ENCODE measurements at regions not wholly inside any gene's neighbourhood (a gene's known extent, or its start where the extent isn't known, plus 50 kb on each side); places are given as distances from the start of the nearest gene placed in this dataset.
"Not testable (repeated sequence)": the region's sequence is repeated elsewhere in the genome, so short reads cannot be mapped to it uniquely, and the experiment has no call there.

- DNase-seq = no peak
- Histone ChIP-seq H3K4me3 (ENCODE audit: low read depth, low read length) (no peak overlapping the region), H3K4me1 (ENCODE audit: control insufficient read depth in 1 of 2, insufficient read depth in 2 of 2, low read length in 2 of 2) (no peaks in the 10 kb centered on the region), H3K79me1 (ENCODE audit: low read length) (no peaks in the 10 kb centered on the region), H3K9ac (ENCODE audit: low read length) (no peak overlapping the region), H2BK120ac (ENCODE audit: insufficient read depth, low read length, poor library complexity) (no peak overlapping the region), H4K91ac (ENCODE audit: low read depth, low read length) (no peak overlapping the region), H3K4me2 (ENCODE audit: low read length) (no peak overlapping the region), H4K8ac (ENCODE audit: low read depth, low read length) (no peak overlapping the region), H2AK5ac (ENCODE audit: low read length) (no peak overlapping the region), H2AFZ (ENCODE audit: insufficient read depth, low read length, poor library complexity) (no peak overlapping the region), H3K27ac (ENCODE audit: low read depth, low read length) (no peak overlapping the region), H3K14ac (ENCODE audit: low read length) (no peak overlapping the region), H3K4ac (ENCODE audit: low read depth, low read length) (no peak overlapping the region), H3K79me2 (ENCODE audit: control insufficient read depth, insufficient read depth, low read length, poor library complexity) (no peaks in the 10 kb centered on the region), H2BK5ac (ENCODE audit: low read depth, low read length, poor library complexity) (no peak overlapping the region), H4K12ac (ENCODE audit: low read depth, low read length) (no peak overlapping the region), H3K23ac (ENCODE audit: low read length) (no peak overlapping the region), H3K27me3 (ENCODE audit: insufficient read depth, low read length) (no peaks in the 10 kb centered on the region), H3K36me3 (ENCODE audit: control insufficient read depth in 1 of 2, insufficient read depth in 2 of 2, low read length in 2 of 2) (peaks cover 0 to 6% of the 10 kb centered on the region in 2 experiments), H3K9me3 (ENCODE audit: insufficient read depth, low read depth, low read length) (no peaks in the 10 kb centered on the region), H2BK12ac (ENCODE audit: low read length) (no peak overlapping the region), H3K18ac (ENCODE audit: low read length) (no peak overlapping the region)
- no CpG with 5 or more reads among the region's 7 CpGs for WGBS (ENCODE audit: extremely low coverage, insufficient coverage, insufficient read length)
These were observed 302.3 kb upstream of the RGS6 start for GRCh38 chr14:71629765-71630492.

- H3K27ac ChIP-seq (ENCODE audit: low read depth, low read length); H4K12ac ChIP-seq (ENCODE audit: low read depth, low read length); H3K18ac ChIP-seq (ENCODE audit: low read length); H3K36me3 ChIP-seq (ENCODE audit: control insufficient read depth in 1 of 2, insufficient read depth in 2 of 2, low read length in 2 of 2); H3K4ac ChIP-seq (ENCODE audit: low read depth, low read length); H3K14ac ChIP-seq (ENCODE audit: low read length); H3K27me3 ChIP-seq (ENCODE audit: insufficient read depth, low read length); H2AK5ac ChIP-seq (ENCODE audit: low read length); H2BK120ac ChIP-seq (ENCODE audit: insufficient read depth, low read length, poor library complexity); H3K9me3 ChIP-seq (ENCODE audit: insufficient read depth, low read depth, low read length); H4K8ac ChIP-seq (ENCODE audit: low read depth, low read length); H3K4me2 ChIP-seq (ENCODE audit: low read length); H3K4me1 ChIP-seq (ENCODE audit: control insufficient read depth in 1 of 2, insufficient read depth in 2 of 2, low read length in 2 of 2); H3K9ac ChIP-seq (ENCODE audit: low read length); H3K79me1 ChIP-seq (ENCODE audit: low read length); H4K91ac ChIP-seq (ENCODE audit: low read depth, low read length); H2BK5ac ChIP-seq (ENCODE audit: low read depth, low read length, poor library complexity); DNase-seq; H2AFZ ChIP-seq (ENCODE audit: insufficient read depth, low read length, poor library complexity); H3K4me3 ChIP-seq (ENCODE audit: low read depth, low read length); H2BK12ac ChIP-seq (ENCODE audit: low read length); H3K23ac ChIP-seq (ENCODE audit: low read length); H3K79me2 ChIP-seq (ENCODE audit: control insufficient read depth, insufficient read depth, low read length, poor library complexity): not testable (repeated sequence)
- no CpG with 5 or more reads among the region's 1 CpG for WGBS (ENCODE audit: extremely low coverage, insufficient coverage, insufficient read length)
These were observed 301.2 kb upstream of the RGS6 start for GRCh38 chr14:71631030-71631429.

- no peak overlapping the region for H2BK12ac ChIP-seq (ENCODE audit: low read length)
- H3K4me2 ChIP-seq (ENCODE audit: low read length) = no peak overlapping the region
- H3K36me3 ChIP-seq (ENCODE audit: control insufficient read depth in 1 of 2, insufficient read depth in 2 of 2, low read length in 2 of 2) = peaks cover 0 to 6% of the 10 kb centered on the region in 2 experiments
- H2AFZ ChIP-seq (ENCODE audit: insufficient read depth, low read length, poor library complexity) = no peak overlapping the region
- H3K9ac ChIP-seq (ENCODE audit: low read length) = no peak overlapping the region
- H3K14ac ChIP-seq (ENCODE audit: low read length) = no peak overlapping the region
- no peaks in the 10 kb centered on the region for H3K27me3 ChIP-seq (ENCODE audit: insufficient read depth, low read length)
- no peaks in the 10 kb centered on the region for H3K9me3 ChIP-seq (ENCODE audit: insufficient read depth, low read depth, low read length)
- H2BK120ac ChIP-seq (ENCODE audit: insufficient read depth, low read length, poor library complexity) = no peak overlapping the region
- no peaks in the 10 kb centered on the region for H3K79me2 ChIP-seq (ENCODE audit: control insufficient read depth, insufficient read depth, low read length, poor library complexity)
- H3K4me3 ChIP-seq (ENCODE audit: low read depth, low read length) = no peak overlapping the region
- WGBS (ENCODE audit: extremely low coverage, insufficient coverage, insufficient read length) = no CpG with 5 or more reads among the region's 4 CpGs
- no peak overlapping the region for H3K18ac ChIP-seq (ENCODE audit: low read length)
- no peak overlapping the region for H4K12ac ChIP-seq (ENCODE audit: low read depth, low read length)
- no peaks in the 10 kb centered on the region for H3K79me1 ChIP-seq (ENCODE audit: low read length)
- no peak overlapping the region for H2AK5ac ChIP-seq (ENCODE audit: low read length)
- no peak for DNase-seq
- H3K27ac ChIP-seq (ENCODE audit: low read depth, low read length) = no peak overlapping the region
- no peak overlapping the region for H4K8ac ChIP-seq (ENCODE audit: low read depth, low read length)
- H2BK5ac ChIP-seq (ENCODE audit: low read depth, low read length, poor library complexity) = no peak overlapping the region
- H3K23ac ChIP-seq (ENCODE audit: low read length) = no peak overlapping the region
- no peaks in the 10 kb centered on the region for H3K4me1 ChIP-seq (ENCODE audit: control insufficient read depth in 1 of 2, insufficient read depth in 2 of 2, low read length in 2 of 2)
- H4K91ac ChIP-seq (ENCODE audit: low read depth, low read length) = no peak overlapping the region
- no peak overlapping the region for H3K4ac ChIP-seq (ENCODE audit: low read depth, low read length)
These were observed 299.7 kb upstream of the RGS6 start for GRCh38 chr14:71632440-71632946.

GRCh38 chr14:71636076-71636475 lies 296.2 kb upstream of the RGS6 start:
- Histone ChIP-seq H2AK5ac (ENCODE audit: low read length) (no peak overlapping the region), H3K4me2 (ENCODE audit: low read length) (no peak overlapping the region), H3K4me3 (ENCODE audit: low read depth, low read length) (no peak overlapping the region), H2BK12ac (ENCODE audit: low read length) (no peak overlapping the region), H2AFZ (ENCODE audit: insufficient read depth, low read length, poor library complexity) (no peak overlapping the region), H3K79me2 (ENCODE audit: control insufficient read depth, insufficient read depth, low read length, poor library complexity) (no peaks in the 10 kb centered on the region), H3K27ac (ENCODE audit: low read depth, low read length) (no peak overlapping the region), H3K27me3 (ENCODE audit: insufficient read depth, low read length) (no peaks in the 10 kb centered on the region), H4K8ac (ENCODE audit: low read depth, low read length) (no peak overlapping the region), H4K91ac (ENCODE audit: low read depth, low read length) (no peak overlapping the region), H3K9me3 (ENCODE audit: insufficient read depth, low read depth, low read length) (no peaks in the 10 kb centered on the region), H3K4me1 (ENCODE audit: control insufficient read depth in 1 of 2, insufficient read depth in 2 of 2, low read length in 2 of 2) (no peaks in the 10 kb centered on the region), H3K9ac (ENCODE audit: low read length) (no peak overlapping the region), H4K12ac (ENCODE audit: low read depth, low read length) (no peak overlapping the region), H3K4ac (ENCODE audit: low read depth, low read length) (no peak overlapping the region), H3K14ac (ENCODE audit: low read length) (no peak overlapping the region), H3K79me1 (ENCODE audit: low read length) (no peaks in the 10 kb centered on the region), H2BK120ac (ENCODE audit: insufficient read depth, low read length, poor library complexity) (no peak overlapping the region), H3K36me3 (ENCODE audit: control insufficient read depth in 1 of 2, insufficient read depth in 2 of 2, low read length in 2 of 2) (peaks cover 0 to 3% of the 10 kb centered on the region in 2 experiments), H3K18ac (ENCODE audit: low read length) (no peak overlapping the region), H2BK5ac (ENCODE audit: low read depth, low read length, poor library complexity) (no peak overlapping the region), H3K23ac (ENCODE audit: low read length) (no peak overlapping the region)
- no peak for DNase-seq
